Naive B cell (primary cell): ENCODE measurements at regions not wholly inside any gene's neighbourhood (a gene's known extent, or its start where the extent isn't known, plus 50 kb on each side); places are given as distances from the start of the nearest gene placed in this dataset.
"Not testable (repeated sequence)": the region's sequence is repeated elsewhere in the genome, so short reads cannot be mapped to it uniquely, and the experiment has no call there.

Experiments used
- ATAC-seq, 2 donors: fragments of 150-1000 bp; cut with Tn5 transposase; 2 replicates each; pipeline ENCODE4 v1.10.0; 2021; ENCODE audit warnings: low read depth in 2 of 2, mild to moderate bottlenecking in 2 of 2, moderate library complexity in 2 of 2
- DNase-seq: peaks from one replicate; pipeline ENCODE4 v3.0.0; 2022
- H3K27ac Mint-ChIP-seq, 6 donors: one replicate each; pipeline ENCODE4 v1.8.0; 2020 to 2022; ENCODE audit warnings: mild to moderate bottlenecking in 6 of 6, mixed read lengths in 6 of 6, moderate library complexity in 5 of 6, inconsistent platforms in 2 of 6
- H3K27me3 Mint-ChIP-seq, 3 donors: one replicate each; pipeline ENCODE4 v1.8.0; 2021 to 2022; ENCODE audit warnings: mixed read lengths in 3 of 3, mild to moderate bottlenecking in 1 of 3
- H3K36me3 Mint-ChIP-seq, 2 donors: one replicate each; pipeline ENCODE4 v1.8.0; 2020 to 2022; ENCODE audit warnings: mixed read lengths in 2 of 2, inconsistent platforms in 1 of 2, mild to moderate bottlenecking in 1 of 2
- H3K4me1 Mint-ChIP-seq, 3 donors: one replicate each; pipeline ENCODE4 v1.8.0; 2020 to 2022; ENCODE audit warnings: mixed read lengths in 3 of 3, inconsistent platforms in 1 of 3, mild to moderate bottlenecking in 1 of 3, moderate library complexity in 1 of 3
- H3K4me3 Mint-ChIP-seq, 8 donors: one replicate each; pipeline ENCODE4 v1.8.0; 2020 to 2022; ENCODE audit warnings: mild to moderate bottlenecking in 8 of 8, mixed read lengths in 8 of 8, moderate library complexity in 8 of 8, inconsistent platforms in 2 of 8
- H3K9me3 Mint-ChIP-seq, 7 donors: one replicate each; pipeline ENCODE4 v1.8.0; 2020 to 2022; ENCODE audit warnings: mixed read lengths in 7 of 7, mild to moderate bottlenecking in 5 of 7, inconsistent platforms in 2 of 7, moderate library complexity in 1 of 7

- H3K9me3 Mint-ChIP-seq = peaks cover 0 to 2% (median 0%) of the 10 kb centered on the region in 7 donors
- H3K27ac Mint-ChIP-seq = no peak overlapping the region
- H3K4me1 Mint-ChIP-seq = no peaks in the 10 kb centered on the region
- H3K27me3 Mint-ChIP-seq = no peaks in the 10 kb centered on the region
- DNase-seq (no peak), ATAC-seq (no peak)
- no peak overlapping the region for H3K4me3 Mint-ChIP-seq
- H3K36me3 Mint-ChIP-seq = no peaks in the 10 kb centered on the region
Observed at GRCh38 chr5:120910629-120911028, 446.5 kb downstream of the PRR16 start.

DNA sequence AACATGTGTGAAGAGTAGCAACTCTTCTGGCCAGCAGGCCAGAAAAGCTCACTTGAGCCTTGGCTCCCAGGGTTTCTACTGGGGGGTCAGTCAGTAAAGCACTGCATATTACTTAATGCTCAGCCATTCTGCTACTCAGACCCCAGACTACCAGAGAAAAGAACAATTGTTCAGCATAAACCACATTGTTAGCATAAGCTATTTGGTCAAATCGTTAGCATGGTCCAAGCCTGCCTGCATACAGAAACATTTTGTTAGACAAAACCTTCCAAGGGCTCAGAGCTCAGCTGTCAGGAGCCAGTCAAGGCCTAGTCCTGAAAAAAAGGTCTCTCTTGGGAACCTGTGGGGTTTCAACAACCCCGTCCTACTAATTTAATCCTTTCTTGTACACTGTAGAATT, 449.3 kb downstream of the PRR16 start:
- ATAC-seq (no peak), DNase-seq (no peak)
- Mint-ChIP-seq H3K27me3 (no peaks in the 10 kb centered on the region), H3K9me3 (no peaks in the 10 kb centered on the region), H3K27ac (no peak overlapping the region), H3K4me1 (no peaks in the 10 kb centered on the region), H3K36me3 (no peaks in the 10 kb centered on the region), H3K4me3 (no peak overlapping the region)

DNA sequence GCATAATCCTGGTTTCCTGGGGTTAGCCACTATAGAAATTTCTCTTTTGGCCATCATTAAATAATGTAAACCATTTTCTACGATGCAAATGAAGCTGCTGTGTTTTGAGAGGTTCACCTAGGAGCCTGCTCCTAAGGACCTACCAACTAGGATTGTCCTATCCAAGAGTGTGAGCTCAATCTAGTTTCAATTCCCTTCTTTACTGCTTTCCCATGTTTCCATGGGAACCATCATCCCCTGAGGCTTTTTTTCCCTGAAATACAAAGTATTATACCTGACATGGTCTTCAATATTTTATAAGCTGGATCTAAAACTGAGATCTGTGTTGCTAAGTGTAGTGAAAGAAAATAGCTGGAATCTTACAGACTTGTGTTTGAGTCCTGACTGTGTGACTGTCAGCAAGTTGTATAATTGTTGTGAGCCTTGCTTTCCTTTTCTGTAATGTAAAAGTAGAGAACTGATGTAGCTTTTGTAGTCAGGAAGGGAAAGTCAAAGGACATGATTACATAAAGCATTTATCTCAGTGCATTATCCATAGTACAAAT, 453.2 kb downstream of the PRR16 start:
- no peaks in the 10 kb centered on the region for H3K36me3 Mint-ChIP-seq
- no peak overlapping the region for H3K27ac Mint-ChIP-seq
- H3K27me3 Mint-ChIP-seq = no peaks in the 10 kb centered on the region
- H3K4me3 Mint-ChIP-seq = no peak overlapping the region
- no peak for ATAC-seq
- H3K9me3 Mint-ChIP-seq = peaks cover 0 to 3% (median 0%) of the 10 kb centered on the region in 7 donors
- DNase-seq = no peak
- H3K4me1 Mint-ChIP-seq = no peaks in the 10 kb centered on the region

GRCh38 chr5:120919017-120919416, 454.9 kb downstream of the PRR16 start:
- H3K27ac Mint-ChIP-seq = no peak overlapping the region
- no peaks in the 10 kb centered on the region for H3K27me3 Mint-ChIP-seq
- no peaks in the 10 kb centered on the region for H3K36me3 Mint-ChIP-seq
- DNase-seq (no peak), ATAC-seq (no peak)
- H3K4me1 Mint-ChIP-seq = no peaks in the 10 kb centered on the region
- H3K4me3 Mint-ChIP-seq = no peak overlapping the region
- peaks cover 0 to 5% (median 0%) of the 10 kb centered on the region in 7 donors for H3K9me3 Mint-ChIP-seq

DNA sequence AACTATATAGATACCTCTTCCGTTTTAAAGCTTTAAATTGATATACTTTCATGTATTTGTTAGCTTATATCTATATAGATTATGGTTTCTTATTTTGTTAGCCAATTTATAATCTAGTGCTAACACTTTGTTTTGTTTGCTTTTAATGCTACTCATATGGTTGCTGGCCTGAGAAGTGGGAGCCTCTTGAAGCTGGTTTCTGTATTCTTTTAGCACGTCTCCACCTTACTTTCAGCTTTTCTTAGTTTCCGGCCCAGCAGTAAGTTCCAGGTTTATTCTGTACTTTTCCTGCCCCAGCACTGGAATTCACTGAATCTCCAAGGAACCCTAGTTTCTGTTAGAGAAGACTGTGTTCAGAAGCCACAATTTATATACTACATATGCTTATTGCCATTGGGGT, 458.9 kb downstream of the PRR16 start:
- ATAC-seq (no peak), DNase-seq (no peak)
- Mint-ChIP-seq H3K4me3 (no peak overlapping the region), H3K9me3 (peaks cover 0 to 7% (median 3%) of the 10 kb centered on the region in 7 donors), H3K4me1 (no peaks in the 10 kb centered on the region), H3K27me3 (no peaks in the 10 kb centered on the region), H3K27ac (no peak overlapping the region), H3K36me3 (no peaks in the 10 kb centered on the region)

DNA sequence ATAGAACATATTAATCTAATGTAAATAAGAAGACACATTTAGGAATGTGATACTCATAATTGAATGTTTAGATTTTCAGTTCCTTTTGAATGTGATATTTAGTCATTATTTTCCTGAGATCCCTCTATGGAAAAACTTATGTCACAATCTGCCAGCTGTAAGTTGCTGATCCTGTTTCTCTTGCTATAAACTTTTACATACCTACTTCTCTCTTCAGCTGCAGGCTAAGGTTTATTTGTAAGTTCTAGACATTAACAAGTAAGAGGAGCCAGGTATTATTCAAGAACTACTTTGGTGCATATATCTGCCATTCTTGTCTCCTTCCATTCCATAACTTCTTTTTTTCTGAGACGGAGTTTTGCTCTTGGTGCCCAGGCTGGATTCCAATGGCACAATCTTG, 462.4 kb downstream of the PRR16 start:
- no peak for ATAC-seq
- Mint-ChIP-seq H3K27ac (no peak overlapping the region), H3K9me3 (peaks cover 0 to 7% (median 2%) of the 10 kb centered on the region in 7 donors), H3K4me3 (no peak overlapping the region), H3K36me3 (no peaks in the 10 kb centered on the region), H3K4me1 (no peaks in the 10 kb centered on the region), H3K27me3 (no peaks in the 10 kb centered on the region)
- no peak for DNase-seq

GRCh38 chr5:120927950-120928530, 463.9 kb downstream of the PRR16 start:
- peaks cover 0 to 13% (median 2%) of the 10 kb centered on the region in 7 donors for H3K9me3 Mint-ChIP-seq
- no peaks in the 10 kb centered on the region for H3K36me3 Mint-ChIP-seq

GRCh38 chr5:120932480-120932879, 468.4 kb downstream of the PRR16 start:
- ATAC-seq (no peak), DNase-seq (no peak)
- Mint-ChIP-seq H3K27ac (no peak overlapping the region), H3K27me3 (no peaks in the 10 kb centered on the region), H3K4me3 (no peak overlapping the region), H3K4me1 (no peaks in the 10 kb centered on the region), H3K36me3 (no peaks in the 10 kb centered on the region), H3K9me3 (peaks cover 0 to 7% (median 4%) of the 10 kb centered on the region in 7 donors)

More at GRCh38 chr5:120927950-120928530, 463.9 kb downstream of the PRR16 start:
- Mint-ChIP-seq H3K4me3 (no peak overlapping the region), H3K27me3 (no peaks in the 10 kb centered on the region), H3K27ac (no peak overlapping the region), H3K4me1 (no peaks in the 10 kb centered on the region)
- DNase-seq = no peak
- no peak for ATAC-seq

GRCh38 chr5:120934031-120934430, 469.9 kb downstream of the PRR16 start:
- Mint-ChIP-seq H3K27me3 (no peaks in the 10 kb centered on the region), H3K4me1 (no peaks in the 10 kb centered on the region), H3K4me3 (no peak overlapping the region), H3K36me3 (no peaks in the 10 kb centered on the region), H3K9me3 (peaks cover 0 to 5% (median 4%) of the 10 kb centered on the region in 7 donors), H3K27ac (no peak overlapping the region)
- ATAC-seq = no peak
- DNase-seq = no peak

- DNase-seq (no peak), ATAC-seq (no peak)
- Mint-ChIP-seq H3K36me3 (no peaks in the 10 kb centered on the region), H3K4me3 (no peak overlapping the region), H3K27me3 (no peaks in the 10 kb centered on the region), H3K27ac (no peak overlapping the region), H3K9me3 (peaks cover 0 to 8% (median 4%) of the 10 kb centered on the region in 7 donors), H3K4me1 (no peaks in the 10 kb centered on the region)
Observed at GRCh38 chr5:120936652-120937051, 472.6 kb downstream of the PRR16 start.

GRCh38 chr5:120938604-120939003, 474.5 kb downstream of the PRR16 start:
- DNase-seq = no peak
- Mint-ChIP-seq H3K4me1 (no peaks in the 10 kb centered on the region), H3K4me3 (no peak overlapping the region), H3K9me3 (peaks cover 0 to 8% (median 0%) of the 10 kb centered on the region in 7 donors), H3K27me3 (no peaks in the 10 kb centered on the region), H3K36me3 (no peaks in the 10 kb centered on the region), H3K27ac (no peak overlapping the region)
- no peak for ATAC-seq

DNA sequence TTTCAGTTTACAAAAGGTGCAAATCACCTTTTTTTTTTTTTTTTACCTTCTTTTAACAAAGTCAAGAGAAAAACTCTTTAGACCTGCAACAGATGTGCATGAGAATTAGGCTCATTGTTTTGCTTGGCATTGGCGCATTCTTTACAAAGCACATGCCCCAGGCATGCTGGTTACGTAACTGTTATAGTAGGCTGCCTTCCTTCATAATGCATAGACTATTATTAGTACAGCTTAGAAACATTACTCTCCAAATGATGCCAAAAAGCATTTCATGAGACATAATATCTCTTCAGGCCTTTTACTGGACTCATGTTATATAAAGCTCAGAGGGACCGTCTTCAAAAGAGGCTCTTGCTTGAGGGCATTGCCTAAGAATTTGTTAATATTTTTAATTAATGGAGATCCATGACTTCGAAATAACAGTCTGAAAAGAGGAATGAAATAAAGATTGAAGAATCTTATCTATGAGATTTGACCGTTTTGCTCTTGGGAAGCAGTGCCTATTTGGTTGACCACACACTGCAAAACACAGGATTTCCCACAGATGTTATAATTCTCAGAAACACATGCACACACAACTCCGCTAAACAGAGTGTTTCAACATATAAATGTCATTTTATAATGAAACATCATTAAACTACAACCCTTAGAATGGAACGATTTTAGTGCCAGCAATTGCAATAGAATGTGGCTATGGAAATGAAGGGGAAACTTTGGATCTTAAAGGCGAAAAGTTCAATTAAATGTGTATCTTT, 478.7 kb downstream of the PRR16 start:
- H3K4me1 Mint-ChIP-seq = no peaks in the 10 kb centered on the region
- no peaks in the 10 kb centered on the region for H3K27me3 Mint-ChIP-seq
- H3K36me3 Mint-ChIP-seq = no peaks in the 10 kb centered on the region
- no peak for ATAC-seq
- no peak overlapping the region for H3K27ac Mint-ChIP-seq
- peaks cover 0 to 5% (median 0%) of the 10 kb centered on the region in 7 donors for H3K9me3 Mint-ChIP-seq
- no peak overlapping the region for H3K4me3 Mint-ChIP-seq
- no peak for DNase-seq

DNA sequence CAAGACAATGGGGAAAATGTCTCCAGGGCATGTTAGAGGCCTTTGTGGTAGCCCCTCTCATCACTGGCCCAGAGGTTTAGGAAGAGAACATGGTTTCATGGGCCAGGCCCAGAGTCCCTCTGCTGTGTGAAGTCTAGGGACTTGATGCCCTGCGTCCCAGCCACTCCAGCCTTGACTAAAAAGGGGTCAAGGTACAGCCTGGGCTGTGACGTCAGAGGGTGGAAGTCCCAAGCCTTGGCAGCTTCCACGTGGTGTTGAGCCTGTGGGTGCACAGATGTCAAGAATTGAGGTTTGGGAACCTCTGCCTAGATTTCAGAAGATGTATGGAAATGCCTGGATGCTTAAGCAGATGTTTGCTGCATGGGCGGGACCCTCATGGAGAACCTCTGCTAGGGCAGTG, 485.5 kb downstream of the PRR16 start:
- peaks cover 2 to 31% (median 20%) of the 10 kb centered on the region in 7 donors for H3K9me3 Mint-ChIP-seq
- H3K4me1 Mint-ChIP-seq, H3K4me3 Mint-ChIP-seq, DNase-seq, H3K27ac Mint-ChIP-seq, ATAC-seq, H3K27me3 Mint-ChIP-seq, H3K36me3 Mint-ChIP-seq: not testable (repeated sequence)

GRCh38 chr5:120953445-120953844, 489.3 kb downstream of the PRR16 start:
- not testable (repeated sequence) for H3K4me3 Mint-ChIP-seq, ATAC-seq, H3K36me3 Mint-ChIP-seq, H3K4me1 Mint-ChIP-seq, H3K27ac Mint-ChIP-seq, DNase-seq, H3K27me3 Mint-ChIP-seq
- peaks cover 4 to 31% (median 21%) of the 10 kb centered on the region in 7 donors for H3K9me3 Mint-ChIP-seq
